PC-3 (cell line): ENCODE measurements at regions not wholly inside any gene's neighbourhood (a gene's known extent, or its start where the extent isn't known, plus 50 kb on each side); places are given as distances from the start of the nearest gene placed in this dataset.
"Not testable (repeated sequence)": the region's sequence is repeated elsewhere in the genome, so short reads cannot be mapped to it uniquely, and the experiment has no call there.

ENCODE experiments used
- ATAC-seq: fragments of 200-7000 bp; cut with Tn5 transposase; 2 replicates; pipeline ENCODE4 v1.9.1; 2020; ENCODE audit warnings: mild to moderate bottlenecking, moderate library complexity
- BruUV-seq: library from RNA; stranded (reverse); fragments of 400-500 nt; replicated peaks from 2 replicates; lab custom pipeline; 2021; lab: Mats Ljungman, UMichigan
- CTCF ChIA-PET: fragments of 300-600 bp; sonication (Branson Sonifier 250); formaldehyde crosslinking; loops from one replicate; lab custom pipeline; 2022; ENCODE audit warnings: antibody characterized with exemption; lab: Charles Lee
- POLR2A ChIA-PET: fragments of 300-600 bp; sonication (Branson Sonifier 250); formaldehyde crosslinking; loops from one replicate; lab custom pipeline; 2022; ENCODE audit warnings: antibody characterized with exemption; ENCODE audit not compliant: unreplicated experiment; lab: Charles Lee
- DNase-seq: peaks from one replicate; pipeline ENCODE4 v3.0.0-alpha.2; 2015
- H2AFZ ChIP-seq: fragments of 300-600 bp; sonication (generic); 2 replicates; pipeline ENCODE4 v1.6.0; 2016; ENCODE audit warnings: antibody characterized with exemption, low read length
- H3F3A ChIP-seq: fragments of 300-600 bp; sonication (generic); one replicate; pipeline ENCODE4 v1.6.0; 2017; ENCODE audit warnings: antibody characterized with exemption, low read length, control low read depth, mild to moderate bottlenecking; ENCODE audit not compliant: unreplicated experiment
- H3K27ac ChIP-seq: fragments of 300-600 bp; sonication (generic); 2 replicates; pipeline ENCODE4 v1.5.1; 2016; ENCODE audit warnings: mild to moderate bottlenecking, low read length
- H3K27me3 ChIP-seq: fragments of 300-600 bp; sonication (generic); 2 replicates; pipeline ENCODE4 v1.6.1; 2016; ENCODE audit warnings: low read length, mixed read lengths
- H3K36me3 ChIP-seq: fragments of 300-600 bp; sonication (generic); 2 replicates; pipeline ENCODE4 v1.6.1; 2016; ENCODE audit warnings: low read depth, mixed run types, low read length, mixed read lengths
- H3K4me1 ChIP-seq: fragments of 300-600 bp; sonication (generic); 2 replicates; pipeline ENCODE4 v1.5.1; 2016; ENCODE audit warnings: low read length; ENCODE audit not compliant: insufficient read depth
- H3K4me2 ChIP-seq: fragments of 300-600 bp; sonication (generic); 2 replicates; pipeline ENCODE4 v1.6.0; 2016; ENCODE audit warnings: low read length
- H3K4me3 ChIP-seq: fragments of 300-600 bp; sonication (generic); 2 replicates; pipeline ENCODE4 v1.5.1; 2016; ENCODE audit warnings: mild to moderate bottlenecking, low read length, mixed read lengths
- H3K79me2 ChIP-seq: fragments of 300-600 bp; sonication (generic); 2 replicates; pipeline ENCODE4 v1.6.1; 2017; ENCODE audit warnings: low read length, mixed read lengths
- H3K9ac ChIP-seq: fragments of 300-600 bp; sonication (generic); 2 replicates; pipeline ENCODE4 v1.6.0; 2016; ENCODE audit warnings: mild to moderate bottlenecking, low read length
- H3K9me2 ChIP-seq: fragments of 300-600 bp; sonication (generic); replicated peaks from 2 replicates; pipeline ENCODE4 v1.6.1; 2016; ENCODE audit warnings: mixed run types, low read length, mixed read lengths
- H3K9me3 ChIP-seq: fragments of 300-600 bp; sonication (generic); 2 replicates; pipeline ENCODE4 v1.6.1; 2016; ENCODE audit warnings: low read length, mixed read lengths
- H4K20me1 ChIP-seq: fragments of 300-600 bp; sonication (generic); 2 replicates; pipeline ENCODE4 v1.6.1; 2016; ENCODE audit warnings: low read length, mixed read lengths
- CTCF ChIP-seq: fragments of 300-600 bp; sonication (generic); conservative IDR thresholded peaks from 2 replicates; pipeline ENCODE4 v1.5.1; 2017; ENCODE audit warnings: antibody characterized with exemption, low read depth, mild to moderate bottlenecking, low read length
- EZH2 ChIP-seq: fragments of 300-600 bp; sonication (generic); IDR thresholded peaks from one replicate; pipeline ENCODE4 v1.6.1; 2017; ENCODE audit warnings: antibody characterized with exemption, mild to moderate bottlenecking, low read length; ENCODE audit not compliant: unreplicated experiment
- EZH2phosphoT487 ChIP-seq: fragments of 300-600 bp; sonication (generic); IDR thresholded peaks from 2 replicates; pipeline ENCODE4 v1.6.1; 2018; ENCODE audit warnings: mild to moderate bottlenecking, antibody characterized with exemption, low read length, borderline replicate concordance
- intact Hi-C: fragments of 100-400 bp; cut with micrococcal nuclease; formaldehyde crosslinking; loops from 2 replicates; pipeline ENCODE4 v1.9.0; 2023

- BruUV-seq: no TSS peak
- Histone ChIP-seq H3F3A (no peaks in the 10 kb centered on the region), H3K9me3 (no peaks in the 10 kb centered on the region), H3K4me2 (no peak overlapping the region), H2AFZ (no peak overlapping the region), H3K4me1 (no peaks in the 10 kb centered on the region), H3K79me2 (no peaks in the 10 kb centered on the region), H3K9ac (no peak overlapping the region), H3K27me3 (peaks cover 92% of the 10 kb centered on the region), H3K9me2 (no peaks in the 10 kb centered on the region), H3K4me3 (no peak overlapping the region), H3K36me3 (no peaks in the 10 kb centered on the region), H4K20me1 (no peaks in the 10 kb centered on the region), H3K27ac (no peak overlapping the region)
- ChIA-PET POLR2A (no interaction called here), CTCF (no interaction called here)
- DNase-seq (no peak), ATAC-seq (no peak)
- intact Hi-C loops: no loop called here
- no peak for TF ChIP-seq EZH2phosphoT487
These were observed 118.3 kb downstream of the EXOC5 start for GRCh38 chr14:57150449-57150848.

- Histone ChIP-seq H2AFZ (no peak overlapping the region), H3K27me3 (peaks cover 87% of the 10 kb centered on the region), H3K27ac (no peak overlapping the region), H4K20me1 (no peaks in the 10 kb centered on the region), H3K4me3 (no peak overlapping the region), H3K4me2 (no peak overlapping the region), H3K9me3 (no peaks in the 10 kb centered on the region), H3K9me2 (no peaks in the 10 kb centered on the region), H3K9ac (no peak overlapping the region), H3K79me2 (no peaks in the 10 kb centered on the region), H3K36me3 (no peaks in the 10 kb centered on the region), H3K4me1 (no peaks in the 10 kb centered on the region), H3F3A (no peaks in the 10 kb centered on the region)
- intact Hi-C loops: no loop called here
- CTCF ChIA-PET: interaction anchor here (0.6 kb wide), 1 partner anchor 11 kb away, joined by 3 read pairs; no protein-coding TSS in a partner anchor
- ATAC-seq (no peak), DNase-seq (no peak)
- TF ChIP-seq EZH2 (no peak), CTCF (no peak), EZH2phosphoT487 (no peak)
- no TSS peak for BruUV-seq
- POLR2A ChIA-PET: no interaction called here
These were observed 129.5 kb downstream of the EXOC5 start for GRCh38 chr14:57139173-57139572.

GRCh38 chr14:57136669-57137328 is 131.9 kb downstream of the EXOC5 start:
- Histone ChIP-seq H3K9me3 (no peaks in the 10 kb centered on the region), H3F3A (no peaks in the 10 kb centered on the region), H3K9ac (no peak overlapping the region), H3K36me3 (no peaks in the 10 kb centered on the region), H3K9me2 (no peaks in the 10 kb centered on the region), H3K4me3 (no peak overlapping the region), H4K20me1 (no peaks in the 10 kb centered on the region), H3K79me2 (no peaks in the 10 kb centered on the region), H3K27ac (no peak overlapping the region), H3K4me1 (no peaks in the 10 kb centered on the region), H2AFZ (no peak overlapping the region), H3K27me3 (peaks cover 73% of the 10 kb centered on the region), H3K4me2 (no peak overlapping the region)
- CTCF ChIA-PET: no interaction called here
- POLR2A ChIA-PET: no interaction called here
- DNase-seq (no peak), ATAC-seq (no peak)
- TF ChIP-seq EZH2phosphoT487: no peak
- TF ChIP-seq CTCF: no peak
- TF ChIP-seq EZH2: no peak
- intact Hi-C loops: no loop called here
- BruUV-seq: no TSS peak

- H3K4me2 ChIP-seq, H3K27ac ChIP-seq, H3K9me2 ChIP-seq, H3K9me3 ChIP-seq, H3K4me3 ChIP-seq, H3K36me3 ChIP-seq, H2AFZ ChIP-seq, H3K79me2 ChIP-seq, H3K9ac ChIP-seq, H3F3A ChIP-seq, intact Hi-C loops, BruUV-seq, H4K20me1 ChIP-seq, DNase-seq, H3K4me1 ChIP-seq, ATAC-seq, POLR2A ChIA-PET: not testable (repeated sequence)
- peaks cover 52% of the 10 kb centered on the region for H3K27me3 ChIP-seq
- CTCF ChIA-PET: interaction anchor here (0.6 kb wide), 1 partner anchor 12 kb away, joined by 3 read pairs; no protein-coding TSS in a partner anchor
These were observed 140.9 kb downstream of the EXOC5 start for GRCh38 chr14:57127809-57128208.
